ENCODE measurements at regions not wholly inside any gene's neighbourhood (a gene's known extent, or its start where the extent isn't known, plus 50 kb on each side); places are given as distances from the start of the nearest gene placed in this dataset.
"Not testable (repeated sequence)": the region's sequence is repeated elsewhere in the genome, so short reads cannot be mapped to it uniquely, and the experiment has no call there.

DNA sequence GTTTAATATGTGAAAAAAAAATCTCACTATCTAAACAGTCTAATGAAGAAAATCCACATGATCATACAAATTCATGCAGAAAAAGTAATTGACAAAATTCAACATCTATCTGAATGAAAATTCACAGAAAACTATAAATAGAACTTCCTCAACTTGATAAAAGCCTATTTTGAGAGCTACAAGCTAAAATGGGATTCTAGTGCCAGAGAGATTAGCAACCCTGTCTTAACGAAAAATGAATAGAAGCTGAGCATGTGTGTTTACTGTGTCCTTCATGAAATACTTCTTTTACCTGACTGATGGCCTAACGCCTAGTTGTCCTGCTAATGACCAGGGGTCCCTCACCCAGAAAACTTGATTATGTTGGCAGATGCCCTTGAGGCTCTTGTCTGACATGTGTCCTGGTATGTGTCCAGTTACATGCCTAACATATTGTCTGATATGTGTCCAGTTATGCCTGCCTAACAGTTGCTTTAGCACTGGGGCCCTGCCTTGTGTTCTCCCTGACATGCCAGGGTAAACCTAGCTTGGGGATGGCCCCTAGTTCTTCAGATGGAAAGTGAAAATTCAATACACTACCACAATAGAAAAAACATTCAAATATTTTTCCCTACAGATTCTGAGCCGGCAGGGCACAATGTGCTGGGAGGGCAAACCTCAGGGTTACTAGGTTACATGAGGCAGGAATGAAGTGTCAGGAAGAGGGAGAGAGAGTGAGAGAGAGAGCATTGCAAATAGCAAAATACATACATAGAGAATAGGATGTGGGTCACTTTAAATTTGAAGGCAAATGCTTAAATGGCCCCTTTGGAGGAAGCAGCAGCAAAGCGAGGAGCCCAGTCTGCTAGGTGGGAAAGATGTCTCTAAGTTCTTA, 834.0 kb downstream of the CDH11 start:
- DNase-seq = no peak

DNA sequence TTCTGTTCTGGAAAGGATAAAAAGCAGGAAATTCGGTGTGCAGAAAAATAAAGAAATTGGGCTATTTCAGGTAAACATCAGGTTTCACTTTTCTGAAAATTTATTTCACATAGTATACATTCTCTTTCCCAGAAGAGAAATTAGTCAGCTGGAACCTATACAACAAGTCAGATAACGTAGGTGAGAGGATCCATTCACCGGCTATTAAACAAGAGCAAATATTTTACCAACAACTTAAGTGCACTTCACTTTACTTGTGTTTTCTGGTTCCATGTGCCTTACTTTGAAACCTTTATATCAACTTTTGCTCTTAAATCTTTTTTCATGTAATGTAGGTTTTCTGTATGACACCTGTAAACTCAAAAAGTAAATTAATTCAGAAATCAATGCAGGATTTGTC, 839.7 kb downstream of the CDH11 start:
- DNase-seq = no peak

- peak; percentile 37 for DNase-seq
Observed at GRCh38 chr16:64280317-64280716, 841.5 kb downstream of the CDH11 start.

DNA sequence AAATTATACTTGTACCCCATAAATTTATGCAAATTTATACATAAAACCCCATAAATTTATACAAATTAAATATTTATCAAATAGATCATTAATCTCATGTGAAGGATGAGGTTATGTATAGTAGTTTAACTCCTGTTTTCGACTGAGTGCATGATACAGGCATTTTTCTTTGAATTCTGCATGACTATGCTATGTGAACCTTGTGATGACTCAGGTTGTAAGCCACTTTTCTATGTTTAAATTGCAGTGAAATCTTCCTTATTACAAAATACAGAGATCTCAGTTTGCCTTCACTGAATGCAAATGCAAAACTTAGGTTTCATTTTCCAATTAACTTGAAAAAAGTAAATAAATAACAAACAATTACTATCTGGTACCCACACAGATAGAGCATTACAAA, 843.7 kb downstream of the CDH11 start:
- no peak for DNase-seq

DNA sequence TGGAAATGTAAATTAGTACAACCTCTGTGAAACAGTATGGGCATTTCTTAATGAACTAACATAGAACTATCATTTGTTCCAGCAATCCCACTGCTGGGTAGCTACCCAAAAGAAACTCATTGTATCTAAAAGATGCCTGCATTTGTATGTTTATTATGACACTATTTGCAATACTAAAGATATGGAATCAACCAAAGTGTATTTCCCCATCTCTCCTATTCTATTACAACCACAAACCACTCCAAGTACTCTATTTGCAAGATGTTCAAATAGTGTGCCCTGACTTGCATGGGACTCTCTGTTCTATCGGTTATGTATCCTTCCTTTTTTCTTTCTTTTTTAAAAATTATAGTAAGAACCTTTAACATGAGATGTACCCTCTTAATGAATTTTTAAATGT, 845.2 kb downstream of the CDH11 start:
- no peak for DNase-seq

GRCh38 chr16:64272028-64272427, 849.8 kb downstream of the CDH11 start:
- no peak for DNase-seq

DNA sequence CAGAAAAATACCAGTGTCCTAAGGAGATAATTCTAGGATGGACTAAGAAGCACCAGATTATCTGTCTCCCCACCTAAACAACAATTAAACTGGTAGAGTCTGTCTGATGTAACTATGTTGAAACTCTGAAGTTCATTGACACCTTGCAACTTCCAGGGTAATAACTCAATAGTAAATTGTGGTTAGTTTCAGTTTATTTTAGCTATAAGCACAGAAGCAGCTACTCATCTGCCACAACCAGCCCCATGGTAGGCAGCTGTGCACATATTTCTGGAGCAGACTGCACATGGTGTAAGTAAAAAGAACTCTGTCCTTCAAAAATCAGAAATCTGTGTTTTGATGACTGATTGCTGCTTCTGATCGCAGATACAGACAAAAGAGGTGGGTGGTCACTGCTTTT, 852.1 kb downstream of the CDH11 start:
- peak; percentile 16 for DNase-seq

DNA sequence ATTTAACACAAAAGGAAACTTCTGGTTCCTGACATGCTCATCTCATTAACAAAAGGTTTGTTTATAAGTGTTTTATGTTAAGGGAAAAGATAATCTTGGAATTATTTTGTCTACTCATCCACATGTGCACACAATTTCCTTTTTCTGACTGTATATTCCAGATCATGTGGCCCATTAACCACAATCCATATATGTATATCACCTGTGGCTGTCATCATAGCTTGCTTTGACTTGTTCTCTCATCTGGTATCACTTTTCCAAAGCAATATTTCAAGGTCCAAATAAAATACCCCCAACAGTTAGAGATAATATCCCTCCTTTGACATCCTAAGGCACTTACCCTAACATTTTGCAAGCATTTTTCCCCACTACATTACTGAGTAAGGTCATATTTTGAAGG, 856.1 kb downstream of the CDH11 start:
- DNase-seq = no peak

GRCh38 chr16:64260631-64261401, 861.0 kb downstream of the CDH11 start:
- DNase-seq = not testable (repeated sequence)

GRCh38 chr16:64254443-64255367, 867.2 kb downstream of the CDH11 start:
- no peak for DNase-seq

GRCh38 chr16:64253525-64253924, 868.3 kb downstream of the CDH11 start:
- DNase-seq = no peak

GRCh38 chr16:64253096-64253495, 868.8 kb downstream of the CDH11 start:
- no peak for DNase-seq

- DNase-seq = no peak
Observed at GRCh38 chr16:64251742-64252141, 870.1 kb downstream of the CDH11 start.

GRCh38 chr16:64250866-64251265, 871.0 kb downstream of the CDH11 start:
- no peak for DNase-seq

DNA sequence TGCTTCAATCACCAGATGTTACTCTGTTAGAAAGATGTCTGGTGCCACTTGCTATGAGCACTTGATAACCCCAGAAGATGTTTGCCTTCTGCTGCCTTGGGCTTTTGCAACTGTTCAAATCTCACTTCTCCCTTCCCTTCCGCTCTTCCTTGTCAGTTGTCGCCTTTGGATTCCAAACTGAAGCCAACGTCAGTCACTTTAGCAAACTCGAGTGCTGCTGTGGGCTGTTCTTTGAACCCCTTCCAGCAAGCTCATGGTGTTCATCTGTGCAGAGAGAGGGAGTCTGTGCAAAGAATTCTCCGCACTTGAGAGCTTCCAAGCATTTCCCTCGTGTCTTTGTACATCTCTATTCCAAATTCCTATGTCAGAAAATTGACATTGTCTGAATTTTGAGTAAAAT, 879.4 kb downstream of the CDH11 start:
- DNase-seq = no peak

- DNase-seq = no peak
Observed at GRCh38 chr16:64240586-64240985, 881.3 kb downstream of the CDH11 start.

DNA sequence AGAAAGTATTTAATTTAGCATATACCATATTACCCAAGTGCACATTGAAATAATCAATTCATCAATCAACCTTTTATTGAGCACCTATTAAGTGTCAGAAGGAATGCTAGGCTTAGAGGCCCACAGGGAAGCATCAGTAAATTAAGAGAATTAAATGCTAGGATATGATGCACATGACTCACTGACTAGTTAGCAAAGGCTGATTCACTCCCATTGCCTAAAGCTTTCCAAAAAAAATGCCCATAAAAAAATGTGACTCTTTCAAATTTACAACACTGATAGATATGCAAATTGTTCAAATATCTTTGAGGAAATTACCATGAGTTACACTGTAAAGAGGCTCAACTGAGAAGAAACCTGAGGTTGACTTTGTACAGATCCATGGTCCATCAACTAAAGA, 883.3 kb downstream of the CDH11 start:
- no peak for DNase-seq

- DNase-seq = no peak
Observed at GRCh38 chr16:64236316-64236715, 885.5 kb downstream of the CDH11 start.

- DNase-seq = no peak
Observed at GRCh38 chr16:64234200-64234599, 887.7 kb downstream of the CDH11 start.

GRCh38 chr16:64225696-64226095, 896.2 kb downstream of the CDH11 start:
- peak; percentile 81 for DNase-seq

- DNase-seq = peak; percentile 79
Observed at GRCh38 chr16:64225036-64225435, 896.8 kb downstream of the CDH11 start.

GRCh38 chr16:64217789-64218535, 903.9 kb downstream of the CDH11 start:
- no peak for DNase-seq

All from RPMI8226 (cell line).